ENCODE measurements at regions not wholly inside any gene's neighbourhood (a gene's known extent, or its start where the extent isn't known, plus 50 kb on each side); places are given as distances from the start of the nearest gene placed in this dataset.

GRCh38 chr2:192292478-192292877 is 97.7 kb upstream of the TMEFF2 start:
- TF ChIP-seq CTCF (IDR thresholded peaks at IDR 0.05) (no peak), POLR2A (IDR thresholded peaks at IDR 0.05) (no peak)

Measured in suprapubic skin (tissue), 3 donors.